Activated T-helper 1 cell treated with anti-CD3 and anti-CD28 coated beads, Interleukin-2, amount 50 U/mL, for 16 hours (primary cell): ENCODE measurements at regions not wholly inside any gene's neighbourhood (a gene's known extent, or its start where the extent isn't known, plus 50 kb on each side); places are given as distances from the start of the nearest gene placed in this dataset.
"Not testable (repeated sequence)": the region's sequence is repeated elsewhere in the genome, so short reads cannot be mapped to it uniquely, and the experiment has no call there.

Experiments used
- DNase-seq, 2 donors: peaks; one replicate each; pipeline ENCODE4 v3.0.0-alpha.2; 2020; ENCODE audit warnings: low read depth in 1 of 2, low spot score in 1 of 2

DNA sequence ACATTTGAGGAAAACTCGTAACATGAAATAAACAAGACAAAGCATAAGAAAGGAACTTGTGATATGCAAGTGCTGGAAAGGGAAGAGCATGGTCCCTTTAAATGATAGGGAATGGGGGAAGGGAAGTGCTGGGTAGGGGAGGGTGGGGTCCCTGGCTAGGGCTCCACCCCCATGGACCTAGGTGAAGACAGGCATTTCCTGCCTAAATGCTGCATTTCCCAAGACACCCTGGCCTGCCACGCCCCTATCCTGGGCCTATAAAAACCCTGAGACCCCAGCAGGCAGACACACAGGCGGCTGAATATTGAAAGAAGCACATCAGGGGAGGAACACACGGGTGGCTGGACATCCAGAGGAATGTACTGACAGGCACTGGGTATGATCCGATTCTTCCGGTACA, 499.9 kb downstream of the ZEB2 start:
- DNase-seq, result no peak

GRCh38 chr2:144015655-144016245, 504.2 kb downstream of the ZEB2 start:
- no peak for DNase-seq

DNA sequence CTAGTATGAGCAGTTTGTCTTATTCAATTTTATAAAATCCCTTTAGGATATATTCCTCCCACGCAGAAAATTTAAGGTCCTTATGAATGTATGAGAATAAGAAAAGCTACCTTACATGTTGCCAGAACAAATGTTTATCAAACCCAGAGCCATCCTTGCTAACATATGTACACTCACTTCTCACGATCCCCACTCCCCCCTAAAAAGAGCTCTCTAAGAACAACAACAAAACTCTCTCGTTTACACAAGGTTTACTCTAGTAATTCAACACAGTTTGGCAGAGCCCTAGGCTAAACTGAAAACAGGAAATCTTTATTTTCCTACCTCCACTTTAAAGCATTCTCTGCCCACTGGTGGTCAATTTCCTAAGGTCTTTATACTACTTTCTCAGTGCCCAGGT, 504.9 kb downstream of the ZEB2 start:
- DNase-seq, result no peak

GRCh38 chr2:144014103-144014502, 505.8 kb downstream of the ZEB2 start:
- DNase-seq, result no peak

- no peak for DNase-seq
Observed at GRCh38 chr2:144012304-144012703, 507.6 kb downstream of the ZEB2 start.

- no peak for DNase-seq
Observed at GRCh38 chr2:144011553-144011952, 508.4 kb downstream of the ZEB2 start.

- DNase-seq, result no peak
Observed at GRCh38 chr2:144011098-144011497, 508.8 kb downstream of the ZEB2 start.

DNA sequence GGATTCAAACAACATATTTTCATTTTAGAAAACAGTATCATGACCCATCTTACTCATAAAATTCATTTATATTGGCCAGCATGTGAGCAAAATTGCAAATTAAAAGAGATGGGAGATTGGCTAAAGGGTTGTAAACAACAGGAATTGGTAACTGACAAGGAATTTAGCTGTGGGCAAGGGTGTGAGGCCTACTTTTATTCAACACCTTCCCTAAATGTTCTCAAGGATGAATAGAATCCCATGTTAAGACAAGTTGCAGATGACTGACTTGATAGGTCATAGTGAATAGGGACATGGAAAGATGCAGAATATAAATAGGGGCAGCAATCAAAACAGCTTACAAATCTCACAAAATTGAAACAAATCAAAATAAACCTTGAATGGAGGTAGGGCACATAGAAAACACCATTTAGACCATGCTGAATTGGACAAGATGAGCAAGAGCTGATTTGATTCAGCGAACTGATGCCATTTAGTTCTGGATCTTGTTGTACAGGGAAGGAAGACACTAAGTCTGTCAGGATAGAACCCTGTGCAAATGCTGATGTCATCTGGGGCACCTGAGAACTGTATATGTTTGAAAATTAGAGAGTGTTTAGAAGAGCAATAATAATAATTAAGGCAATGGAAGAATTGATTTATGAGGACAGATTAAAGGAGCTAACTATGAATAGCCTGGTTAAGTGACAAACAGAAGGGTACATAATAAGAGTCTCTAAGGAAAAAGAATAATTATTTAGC, 509.7 kb downstream of the ZEB2 start:
- DNase-seq, result no peak

- no peak for DNase-seq
Observed at GRCh38 chr2:144006139-144006538, 513.8 kb downstream of the ZEB2 start.

- DNase-seq, result no peak
Observed at GRCh38 chr2:144004742-144005141, 515.2 kb downstream of the ZEB2 start.

- DNase-seq, result no peak
Observed at GRCh38 chr2:144003460-144004075, 516.4 kb downstream of the ZEB2 start.

DNA sequence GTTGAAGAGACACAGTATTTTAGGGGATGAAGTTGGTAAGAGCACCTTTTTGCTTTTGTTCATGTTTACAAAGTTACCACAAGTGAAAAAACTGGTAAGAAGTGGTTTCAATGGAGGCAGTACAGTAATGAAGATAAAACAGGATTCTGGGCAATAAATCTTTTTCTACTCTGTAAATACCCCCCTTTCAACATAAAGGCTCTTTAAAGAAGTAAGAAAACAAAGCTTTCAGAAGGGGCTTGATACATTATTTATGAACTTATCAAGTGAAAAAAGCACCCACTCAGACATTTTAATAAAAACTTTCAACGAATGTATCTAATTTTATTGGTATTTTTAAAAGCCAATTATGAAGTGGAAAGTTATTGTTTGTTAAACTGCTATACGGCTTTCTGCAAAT, 522.9 kb downstream of the ZEB2 start:
- no peak for DNase-seq

GRCh38 chr2:143994961-143995360, 525.0 kb downstream of the ZEB2 start:
- DNase-seq, result no peak

GRCh38 chr2:143991596-143991995, 528.3 kb downstream of the ZEB2 start:
- DNase-seq, result not testable (repeated sequence)

GRCh38 chr2:143988082-143988481, 531.8 kb downstream of the ZEB2 start:
- no peak for DNase-seq

GRCh38 chr2:143981428-143981827, 538.5 kb downstream of the ZEB2 start:
- no peak for DNase-seq

- DNase-seq, result no peak
Observed at GRCh38 chr2:143977356-143977755, 542.6 kb downstream of the ZEB2 start.

DNA sequence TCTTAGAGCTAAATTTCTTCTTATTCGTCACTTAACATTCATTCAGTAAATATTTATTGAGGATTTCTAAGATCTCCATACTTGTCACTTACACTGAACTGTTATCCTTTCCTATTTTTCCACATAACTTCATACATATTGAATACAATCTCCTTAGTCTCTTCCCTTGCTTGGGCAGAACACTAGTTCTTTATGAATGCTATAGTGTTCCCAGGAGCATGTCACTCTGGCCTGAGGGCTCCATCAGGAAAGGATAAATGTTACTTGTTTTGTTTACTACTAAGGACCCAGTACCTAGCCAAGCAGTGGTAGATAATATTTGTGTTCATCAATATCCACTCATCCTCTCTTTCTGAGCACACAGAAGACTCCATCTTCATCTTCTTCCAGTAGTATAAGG, 544.7 kb downstream of the ZEB2 start:
- no peak for DNase-seq

DNA sequence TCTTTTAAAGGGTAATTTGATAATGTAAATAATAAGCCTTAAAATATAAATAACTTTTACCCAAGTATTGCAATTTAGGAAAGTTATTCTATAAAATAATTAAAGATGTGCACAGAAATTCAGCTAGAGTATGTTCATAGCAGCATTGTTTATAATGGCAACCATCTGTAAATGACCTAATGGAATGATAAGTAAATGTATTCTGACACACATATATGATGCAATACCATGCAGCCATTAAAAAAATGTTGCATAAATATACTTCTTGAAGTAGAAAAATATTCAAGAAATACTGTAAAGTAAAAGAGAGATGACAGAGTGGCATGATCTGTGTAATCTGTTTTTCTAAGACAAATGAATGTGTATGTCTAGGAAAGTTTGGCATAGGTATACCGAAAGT, 545.7 kb downstream of the ZEB2 start:
- DNase-seq, result no peak

GRCh38 chr2:143968860-143969259, 551.1 kb downstream of the ZEB2 start:
- DNase-seq, result no peak

DNA sequence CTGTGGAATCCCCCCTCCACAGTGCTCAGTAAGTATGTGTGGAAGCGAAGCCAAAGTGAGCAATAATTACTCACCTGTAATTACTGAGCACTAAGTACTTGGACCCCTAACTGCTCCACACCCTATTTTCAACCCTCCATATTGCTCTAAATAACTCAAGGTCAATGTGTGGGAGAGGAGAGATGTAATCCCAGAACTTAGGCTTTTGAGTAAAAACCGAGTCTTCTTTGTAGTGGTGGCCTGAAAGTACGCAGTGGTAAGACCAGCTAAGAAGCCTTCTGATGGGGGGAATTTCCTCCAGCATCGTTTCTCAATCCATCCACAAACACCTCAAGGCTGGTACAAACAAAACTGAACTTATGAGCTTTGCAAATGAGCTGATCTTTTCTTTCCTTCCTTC, 551.6 kb downstream of the ZEB2 start:
- DNase-seq, result no peak

DNA sequence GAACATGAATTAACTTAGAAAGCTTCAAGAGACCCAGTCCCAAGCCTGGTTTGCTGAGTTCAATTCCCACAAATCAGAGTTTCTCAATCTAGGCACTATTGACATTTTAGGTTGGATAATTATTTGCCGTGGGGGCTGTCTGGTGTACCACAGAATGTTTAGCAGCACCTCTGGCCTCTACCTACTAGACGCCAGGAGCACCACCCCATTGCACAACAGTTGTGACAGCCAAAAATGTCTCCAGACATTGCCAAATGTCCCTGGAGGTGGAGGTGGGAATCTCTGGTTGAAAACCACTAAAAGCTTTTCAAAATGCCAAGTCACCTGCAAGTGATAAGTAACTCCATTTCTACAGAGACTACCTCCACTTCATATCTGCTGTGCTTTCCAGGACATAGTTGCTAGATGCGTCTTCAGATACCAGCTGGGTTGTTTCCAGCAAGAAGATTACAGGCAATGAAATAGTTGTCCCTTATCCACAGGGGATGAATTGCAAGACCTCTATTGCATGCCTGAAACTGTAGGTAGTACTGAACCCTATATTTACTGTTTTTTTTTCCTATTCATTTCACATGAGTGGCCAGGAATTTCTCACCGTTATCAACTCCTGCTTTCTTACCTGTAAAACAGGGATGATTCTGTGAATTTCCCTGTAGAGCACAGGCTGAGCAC, 554.3 kb downstream of the ZEB2 start:
- DNase-seq, result no peak
